ENCODE measurements at regions not wholly inside any gene's neighbourhood (a gene's known extent, or its start where the extent isn't known, plus 50 kb on each side); places are given as distances from the start of the nearest gene placed in this dataset.

- TF ChIP-seq, protein P1, sequence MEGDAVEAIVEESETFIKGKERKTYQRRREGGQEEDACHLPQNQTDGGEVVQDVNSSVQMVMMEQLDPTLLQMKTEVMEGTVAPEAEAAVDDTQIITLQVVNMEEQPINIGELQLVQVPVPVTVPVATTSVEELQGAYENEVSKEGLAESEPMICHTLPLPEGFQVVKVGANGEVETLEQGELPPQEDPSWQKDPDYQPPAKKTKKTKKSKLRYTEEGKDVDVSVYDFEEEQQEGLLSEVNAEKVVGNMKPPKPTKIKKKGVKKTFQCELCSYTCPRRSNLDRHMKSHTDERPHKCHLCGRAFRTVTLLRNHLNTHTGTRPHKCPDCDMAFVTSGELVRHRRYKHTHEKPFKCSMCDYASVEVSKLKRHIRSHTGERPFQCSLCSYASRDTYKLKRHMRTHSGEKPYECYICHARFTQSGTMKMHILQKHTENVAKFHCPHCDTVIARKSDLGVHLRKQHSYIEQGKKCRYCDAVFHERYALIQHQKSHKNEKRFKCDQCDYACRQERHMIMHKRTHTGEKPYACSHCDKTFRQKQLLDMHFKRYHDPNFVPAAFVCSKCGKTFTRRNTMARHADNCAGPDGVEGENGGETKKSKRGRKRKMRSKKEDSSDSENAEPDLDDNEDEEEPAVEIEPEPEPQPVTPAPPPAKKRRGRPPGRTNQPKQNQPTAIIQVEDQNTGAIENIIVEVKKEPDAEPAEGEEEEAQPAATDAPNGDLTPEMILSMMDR (conservative IDR thresholded peaks at IDR 0.05; ENCODE audit: low read depth, low read length): no peak
- TF ChIP-seq RFX5 (IDR thresholded peaks at IDR 0.05; ENCODE audit: low read depth, low read length): no peak
- TF ChIP-seq RCOR1 (IDR thresholded peaks at IDR 0.05; ENCODE audit: insufficient replicate concordance, low read length): no peak
- no peak for TF ChIP-seq POLR2A (IDR thresholded peaks at IDR 0.05; ENCODE audit: low read depth, low read length)
- no peak for TF ChIP-seq SMC3 (IDR thresholded peaks at IDR 0.05; ENCODE audit: low read depth, low read length)
- TF ChIP-seq, protein P2, sequence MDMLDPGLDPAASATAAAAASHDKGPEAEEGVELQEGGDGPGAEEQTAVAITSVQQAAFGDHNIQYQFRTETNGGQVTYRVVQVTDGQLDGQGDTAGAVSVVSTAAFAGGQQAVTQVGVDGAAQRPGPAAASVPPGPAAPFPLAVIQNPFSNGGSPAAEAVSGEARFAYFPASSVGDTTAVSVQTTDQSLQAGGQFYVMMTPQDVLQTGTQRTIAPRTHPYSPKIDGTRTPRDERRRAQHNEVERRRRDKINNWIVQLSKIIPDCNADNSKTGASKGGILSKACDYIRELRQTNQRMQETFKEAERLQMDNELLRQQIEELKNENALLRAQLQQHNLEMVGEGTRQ (IDR thresholded peaks at IDR 0.05; ENCODE audit: low read depth, low read length): no peak
- no peak for TF ChIP-seq FOS (IDR thresholded peaks at IDR 0.05; ENCODE audit: low read depth, low read length)
- TF ChIP-seq MAFK (IDR thresholded peaks at IDR 0.05; ENCODE audit: low read depth, low read length): no peak
- TF ChIP-seq RAD21 (IDR thresholded peaks at IDR 0.05; ENCODE audit: low read length): no peak
- TF ChIP-seq CHD1 (IDR thresholded peaks at IDR 0.05; ENCODE audit: low read depth, low read length): no peak
Measured at GRCh38 chr5:62974623-62975022, 396.0 kb downstream of the LRRC70 start.

Measured in IMR-90 (cell line).